OCI-LY1 (cell line): ENCODE measurements at regions not wholly inside any gene's neighbourhood (a gene's known extent, or its start where the extent isn't known, plus 50 kb on each side); places are given as distances from the start of the nearest gene placed in this dataset.

Experiments
- H2AFZ ChIP-seq: fragments of 200-600 bp; sonication (generic), shearing (Covaris generic); 2 replicates; pipeline ENCODE4 v1.6.0; 2014; ENCODE audit warnings: antibody characterized with exemption, mild to moderate bottlenecking, low read length
- H3F3A ChIP-seq: fragments of 200-600 bp; sonication (generic), shearing (Covaris generic); 2 replicates; pipeline ENCODE4 v1.6.0; 2014; ENCODE audit warnings: mild to moderate bottlenecking, antibody characterized with exemption, low read length, moderate library complexity; ENCODE audit not compliant: insufficient read depth
- H3K27ac ChIP-seq: fragments of 200-600 bp; sonication (generic); 2 replicates; pipeline ENCODE4 v1.5.1; 2014; ENCODE audit warnings: low read length, mixed run types, mild to moderate bottlenecking, low read depth; ENCODE audit not compliant: poor library complexity, severe bottlenecking
- H3K27me3 ChIP-seq: fragments of 200-600 bp; sonication (generic); 2 replicates; pipeline ENCODE4 v1.6.0; 2014; ENCODE audit warnings: antibody characterized with exemption, mild to moderate bottlenecking, low read length, moderate library complexity; ENCODE audit not compliant: insufficient read depth
- H3K36me3 ChIP-seq: fragments of 200-600 bp; sonication (generic); 2 replicates; pipeline ENCODE4 v1.6.1; 2014; ENCODE audit warnings: mild to moderate bottlenecking, antibody characterized with exemption, low read length, moderate library complexity, mixed read lengths; ENCODE audit not compliant: insufficient read depth
- H3K4me1 ChIP-seq: fragments of 200-600 bp; sonication (generic); 2 replicates; pipeline ENCODE4 v1.5.1; 2014; ENCODE audit warnings: mild to moderate bottlenecking, low read length, moderate library complexity; ENCODE audit not compliant: insufficient read depth, severe bottlenecking
- H3K4me2 ChIP-seq: fragments of 200-600 bp; sonication (generic), shearing (Covaris generic); 2 replicates; pipeline ENCODE4 v1.6.1; 2014; ENCODE audit warnings: low read length
- H3K4me3 ChIP-seq: fragments of 200-600 bp; sonication (generic); 2 replicates; pipeline ENCODE4 v1.5.1; 2014; ENCODE audit warnings: low read length, low read depth, mild to moderate bottlenecking, mixed read lengths; ENCODE audit not compliant: poor library complexity, severe bottlenecking
- H3K79me2 ChIP-seq: fragments of 200-600 bp; shearing (Covaris generic); 2 replicates; pipeline ENCODE4 v1.6.1; 2016; ENCODE audit warnings: mixed run types, low read length, mixed read lengths; ENCODE audit not compliant: insufficient read depth
- H3K9ac ChIP-seq: fragments of 200-600 bp; sonication (generic), shearing (Covaris generic); 2 replicates; pipeline ENCODE4 v1.6.1; 2014; ENCODE audit warnings: mild to moderate bottlenecking, low read length, mixed read lengths
- H3K9me2 ChIP-seq: fragments of 200-600 bp; sonication (generic), shearing (Covaris generic); 2 replicates; pipeline ENCODE4 v1.6.1; 2014; ENCODE audit warnings: low read depth, mild to moderate bottlenecking, low read length, mixed read lengths
- H3K9me3 ChIP-seq: fragments of 200-600 bp; shearing (Covaris generic); 2 replicates; pipeline ENCODE4 v1.6.1; 2014; ENCODE audit warnings: low read length, mixed read lengths
- H4K20me1 ChIP-seq: fragments of 200-600 bp; sonication (generic), shearing (Covaris generic); 2 replicates; pipeline ENCODE4 v1.6.0; 2016; ENCODE audit warnings: mild to moderate bottlenecking, low read length; ENCODE audit not compliant: insufficient read depth
- EZH2 ChIP-seq: fragments of 200-600 bp; sonication (generic), shearing (Covaris generic); IDR thresholded peaks from 2 replicates; pipeline ENCODE4 v1.8.0; 2017; ENCODE audit warnings: borderline replicate concordance, mixed run types, mild to moderate bottlenecking, antibody characterized with exemption, low read length, moderate library complexity, mixed read lengths
- TF ChIP-seq, protein P1 (sequence below): fragments of 200-600 bp; sonication (generic), shearing (Covaris generic); IDR thresholded peaks from 2 replicates; pipeline ENCODE4 v1.5.1; 2017; ENCODE audit warnings: mild to moderate bottlenecking, antibody characterized with exemption, low read length, moderate library complexity, mixed read lengths

DNA sequence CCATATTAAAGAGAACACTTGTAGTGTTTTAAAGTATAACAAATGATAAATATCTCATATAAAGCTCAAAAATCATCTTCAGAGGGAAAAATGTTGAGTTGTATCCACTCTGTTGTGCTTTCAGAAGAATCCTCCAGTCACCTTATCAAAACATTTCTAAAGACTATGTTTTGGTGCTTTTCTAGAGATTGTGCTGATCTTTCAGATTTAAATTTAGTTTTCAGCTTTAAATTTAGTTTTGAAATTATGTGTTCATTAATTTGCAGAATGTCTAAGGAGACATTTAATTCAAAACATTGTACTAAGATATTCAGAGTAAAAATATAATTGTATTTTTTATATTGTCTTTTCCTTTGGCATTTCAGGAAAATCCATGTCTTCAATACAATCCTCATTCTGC is 303.1 kb upstream of the KYNU start:
- no peak overlapping the region for H3K4me2 ChIP-seq
- H3F3A ChIP-seq = no peaks in the 10 kb centered on the region
- no peak overlapping the region for H2AFZ ChIP-seq
- no peak overlapping the region for H3K4me3 ChIP-seq
- H3K27me3 ChIP-seq = no peaks in the 10 kb centered on the region
- H3K27ac ChIP-seq = no peak overlapping the region
- H3K4me1 ChIP-seq = no peaks in the 10 kb centered on the region
- no peaks in the 10 kb centered on the region for H4K20me1 ChIP-seq
- no peaks in the 10 kb centered on the region for H3K9me3 ChIP-seq
- no peaks in the 10 kb centered on the region for H3K9me2 ChIP-seq
- no peak overlapping the region for H3K9ac ChIP-seq
- H3K79me2 ChIP-seq = no peaks in the 10 kb centered on the region
- H3K36me3 ChIP-seq = no peaks in the 10 kb centered on the region
- TF ChIP-seq, protein P1, sequence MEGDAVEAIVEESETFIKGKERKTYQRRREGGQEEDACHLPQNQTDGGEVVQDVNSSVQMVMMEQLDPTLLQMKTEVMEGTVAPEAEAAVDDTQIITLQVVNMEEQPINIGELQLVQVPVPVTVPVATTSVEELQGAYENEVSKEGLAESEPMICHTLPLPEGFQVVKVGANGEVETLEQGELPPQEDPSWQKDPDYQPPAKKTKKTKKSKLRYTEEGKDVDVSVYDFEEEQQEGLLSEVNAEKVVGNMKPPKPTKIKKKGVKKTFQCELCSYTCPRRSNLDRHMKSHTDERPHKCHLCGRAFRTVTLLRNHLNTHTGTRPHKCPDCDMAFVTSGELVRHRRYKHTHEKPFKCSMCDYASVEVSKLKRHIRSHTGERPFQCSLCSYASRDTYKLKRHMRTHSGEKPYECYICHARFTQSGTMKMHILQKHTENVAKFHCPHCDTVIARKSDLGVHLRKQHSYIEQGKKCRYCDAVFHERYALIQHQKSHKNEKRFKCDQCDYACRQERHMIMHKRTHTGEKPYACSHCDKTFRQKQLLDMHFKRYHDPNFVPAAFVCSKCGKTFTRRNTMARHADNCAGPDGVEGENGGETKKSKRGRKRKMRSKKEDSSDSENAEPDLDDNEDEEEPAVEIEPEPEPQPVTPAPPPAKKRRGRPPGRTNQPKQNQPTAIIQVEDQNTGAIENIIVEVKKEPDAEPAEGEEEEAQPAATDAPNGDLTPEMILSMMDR = no peak
- TF ChIP-seq EZH2 = no peak

DNA sequence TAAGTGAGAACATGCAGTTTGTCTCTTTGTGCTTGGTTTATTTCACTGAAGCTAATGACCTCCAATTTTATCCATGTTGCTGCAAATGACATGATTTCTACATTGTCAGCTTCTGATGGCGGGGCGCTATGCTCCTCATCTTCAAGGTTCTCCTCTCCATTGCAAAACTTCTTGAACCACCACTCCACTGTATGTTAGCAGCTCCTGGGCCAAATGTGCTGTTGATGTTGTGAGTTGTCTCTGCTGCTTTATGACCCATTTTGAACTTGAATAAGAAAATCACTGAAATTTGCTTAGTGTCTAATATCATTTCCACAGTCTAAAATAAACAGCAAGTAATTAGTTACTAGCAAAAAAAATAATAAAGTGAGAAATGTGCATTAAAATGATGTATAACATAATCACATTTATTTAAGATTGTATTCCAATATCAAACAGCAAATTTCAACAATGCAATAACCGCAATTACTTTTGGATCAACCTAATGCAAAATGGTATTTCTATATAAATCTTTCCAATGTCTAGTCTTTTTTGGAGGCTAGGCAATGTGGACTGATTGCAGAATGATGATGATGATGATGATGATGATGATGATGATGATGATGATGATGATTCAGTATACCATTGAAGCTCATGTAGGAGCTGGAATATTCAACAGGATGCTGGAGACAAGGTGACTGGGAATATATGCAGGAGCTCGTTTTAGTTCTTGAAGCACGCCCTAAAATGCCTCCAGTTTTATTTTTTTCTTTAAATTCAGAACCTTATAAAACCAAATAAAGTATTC is 304.9 kb upstream of the KYNU start:
- no peaks in the 10 kb centered on the region for H3K79me2 ChIP-seq

DNA sequence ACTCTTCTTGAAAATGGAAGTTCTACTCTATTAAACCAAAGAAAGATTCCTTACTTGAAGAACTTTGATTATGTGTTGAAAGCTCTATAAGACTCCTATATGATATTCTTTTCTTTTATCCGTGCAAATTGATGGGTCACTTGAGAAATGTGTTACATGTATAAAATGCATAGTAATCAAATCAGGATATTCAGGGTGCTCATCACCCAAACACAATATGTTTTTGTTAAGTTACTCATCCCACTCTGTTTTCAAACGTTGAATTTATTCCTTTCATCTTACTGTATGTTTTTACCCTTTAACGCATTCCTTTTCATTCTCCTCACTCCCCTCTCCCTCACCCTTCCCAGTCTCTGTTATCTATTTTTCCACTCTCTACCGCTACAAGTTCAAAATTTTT is 305.5 kb upstream of the KYNU start:
- Histone ChIP-seq H3K4me2 (no peak overlapping the region), H3K27me3 (no peaks in the 10 kb centered on the region), H3K4me3 (no peak overlapping the region), H2AFZ (no peak overlapping the region), H4K20me1 (no peaks in the 10 kb centered on the region), H3K4me1 (no peaks in the 10 kb centered on the region), H3K27ac (no peak overlapping the region), H3K9me2 (no peaks in the 10 kb centered on the region), H3K79me2 (no peaks in the 10 kb centered on the region), H3F3A (no peaks in the 10 kb centered on the region), H3K36me3 (no peaks in the 10 kb centered on the region), H3K9ac (no peak overlapping the region), H3K9me3 (no peaks in the 10 kb centered on the region)
- TF ChIP-seq, protein P1 = no peak
- TF ChIP-seq EZH2 = no peak

More for the DNA sequence above, 304.9 kb upstream of the KYNU start:
- no peaks in the 10 kb centered on the region for H3K27me3 ChIP-seq
- H3F3A ChIP-seq = no peaks in the 10 kb centered on the region
- no peaks in the 10 kb centered on the region for H3K9me2 ChIP-seq
- H3K27ac ChIP-seq = no peak overlapping the region
- H3K9ac ChIP-seq = no peak overlapping the region
- H3K4me3 ChIP-seq = no peak overlapping the region
- H4K20me1 ChIP-seq = no peaks in the 10 kb centered on the region
- no peaks in the 10 kb centered on the region for H3K36me3 ChIP-seq
- no peaks in the 10 kb centered on the region for H3K4me1 ChIP-seq
- no peak overlapping the region for H2AFZ ChIP-seq
- TF ChIP-seq, protein P1 = no peak
- TF ChIP-seq EZH2 = no peak
- H3K9me3 ChIP-seq = no peaks in the 10 kb centered on the region
- no peak overlapping the region for H3K4me2 ChIP-seq
